B cell (primary cell): ENCODE measurements at regions not wholly inside any gene's neighbourhood (a gene's known extent, or its start where the extent isn't known, plus 50 kb on each side); places are given as distances from the start of the nearest gene placed in this dataset.

ENCODE experiments used
- ATAC-seq: fragments of 200-7000 bp; cut with Tn5 transposase; one replicate; pipeline ENCODE4 v1.10.0; 2021; ENCODE audit warnings: low read depth, mild to moderate bottlenecking, moderate number of reproducible peaks, moderate library complexity
- CTCF ChIA-PET: fragments of 350-600 bp; sonication (Branson Sonifier 250); formaldehyde crosslinking; loops from one replicate; lab custom pipeline; 2021; ENCODE audit warnings: antibody characterized with exemption, inconsistent platforms; lab: Charles Lee
- POLR2A ChIA-PET: fragments of 350-600 bp; sonication (Branson Sonifier 250); formaldehyde crosslinking; loops from one replicate; lab custom pipeline; 2021; ENCODE audit warnings: antibody characterized with exemption; lab: Charles Lee
- DNase-seq: peaks from one replicate; pipeline ENCODE4 v3.0.0; 2013
- H2AFZ ChIP-seq: 2 replicates; pipeline ENCODE4 v1.6.1; 2012; ENCODE audit warnings: mild to moderate bottlenecking, low read depth, low read length; ENCODE audit not compliant: insufficient read depth, poor library complexity, severe bottlenecking
- H3K27ac ChIP-seq, 2 donors: 1 replicate in 1 of 2; 2 replicates in 1 of 2; pipeline ENCODE4 v1.5.1; 2012 to 2013; ENCODE audit warnings: low read length in 2 of 2, mild to moderate bottlenecking in 2 of 2, moderate library complexity in 1 of 2
- H3K27me3 ChIP-seq, 4 experiments: fragments of 200-600 bp in 1 of 4; sonication (generic) in 1 of 4; replicated peaks in 1 of 4; 1 replicate in 2 of 4; 2 replicates in 2 of 4; pipeline versions ENCODE4 v1.6.1 to v1.7.0; 2013 to 2016; ENCODE audit warnings: low read length in 3 of 4, mild to moderate bottlenecking in 2 of 4, mixed read lengths in 1 of 4, moderate library complexity in 1 of 4; ENCODE audit not compliant: insufficient read depth in 4 of 4, control insufficient read depth in 3 of 4; ENCODE audit errors: control extremely low read depth in 1 of 4
- H3K36me3 ChIP-seq, 2 experiments: replicated peaks in 1 of 2; 1 replicate in 1 of 2; 2 replicates in 1 of 2; pipeline versions ENCODE4 v1.6.1 to v1.7.1; 2013; ENCODE audit warnings: low read length in 1 of 2; ENCODE audit not compliant: insufficient read depth in 2 of 2, control insufficient read depth in 1 of 2; ENCODE audit errors: control extremely low read depth in 1 of 2, extremely low read depth in 1 of 2
- H3K4me1 ChIP-seq, 2 donors: fragments of 200-600 bp in 1 of 2; sonication (generic) in 1 of 2; 1 replicate in 1 of 2; 2 replicates in 1 of 2; pipeline versions ENCODE4 v1.5.1 to v1.6.1; 2013 to 2017; ENCODE audit warnings: low read length in 2 of 2; ENCODE audit not compliant: control insufficient read depth in 2 of 2, insufficient read depth in 2 of 2
- H3K4me2 ChIP-seq: replicated peaks from 2 replicates; pipeline ENCODE3; 2012; ENCODE audit warnings: mild to moderate bottlenecking, low read depth, low read length; ENCODE audit not compliant: poor library complexity, severe bottlenecking
- H3K4me3 ChIP-seq, 5 experiments: fragments of 200-600 bp in 1 of 5; sonication (generic) in 1 of 5; 1 replicate in 3 of 5; 2 replicates in 2 of 5; pipeline versions ENCODE4 v1.5.1 to v1.7.0; 2011 to 2016; ENCODE audit warnings: low read length in 4 of 5, mild to moderate bottlenecking in 4 of 5, low read depth in 2 of 5, control low read depth in 1 of 5, moderate library complexity in 1 of 5; ENCODE audit not compliant: insufficient read depth in 1 of 5; ENCODE audit errors: control extremely low read depth in 1 of 5, extremely low read depth in 1 of 5
- H3K79me2 ChIP-seq: fragments of 200-600 bp; sonication (generic); one replicate; pipeline ENCODE4 v1.6.0; 2016; ENCODE audit warnings: low read length; ENCODE audit not compliant: control insufficient read depth, insufficient read depth
- H3K9ac ChIP-seq: fragments of 200-600 bp; sonication (generic); 2 replicates; pipeline ENCODE4 v1.6.1; 2017; ENCODE audit warnings: mild to moderate bottlenecking, low read length, moderate library complexity
- H3K9me3 ChIP-seq, 3 donors: one replicate each; pipeline versions ENCODE4 v1.6.1 to v1.7.1; 2013; ENCODE audit warnings: low read length in 2 of 3; ENCODE audit not compliant: control insufficient read depth in 2 of 3, insufficient read depth in 1 of 3; ENCODE audit errors: control extremely low read depth in 1 of 3
- H4K20me1 ChIP-seq: 2 replicates; pipeline ENCODE4 v1.6.0; 2012; ENCODE audit warnings: mild to moderate bottlenecking, low read length; ENCODE audit not compliant: insufficient read depth, control insufficient read depth, poor library complexity, severe bottlenecking
- H3K27ac Mint-ChIP-seq: one replicate; pipeline ENCODE4 v1.8.0; 2021; ENCODE audit warnings: mixed read lengths
- H3K27me3 Mint-ChIP-seq: one replicate; pipeline ENCODE4 v1.8.0; 2021; ENCODE audit warnings: mixed read lengths
- H3K4me1 Mint-ChIP-seq: one replicate; pipeline ENCODE4 v1.8.0; 2021; ENCODE audit warnings: mixed read lengths
- H3K4me3 Mint-ChIP-seq: one replicate; pipeline ENCODE4 v1.8.0; 2021; ENCODE audit warnings: mixed read lengths
- H3K9me3 Mint-ChIP-seq: one replicate; pipeline ENCODE4 v1.8.0; 2022; ENCODE audit warnings: mixed read lengths; ENCODE audit not compliant: insufficient read depth
- EZH2 ChIP-seq: IDR thresholded peaks from 2 replicates; pipeline ENCODE4 v1.6.1; 2012; ENCODE audit warnings: borderline replicate concordance, low read depth, mild to moderate bottlenecking, moderate library complexity, low read length; ENCODE audit not compliant: insufficient read depth, poor library complexity, severe bottlenecking
- WGBS: methylation state at CpG from one replicate; pipeline ENCODE4 v1.1.5; 2013; ENCODE audit warnings: missing lambda C conversion rate; ENCODE audit not compliant: insufficient coverage; 5-methylcytosine and 5-hydroxymethylcytosine counted together
- intact Hi-C: fragments of 100-400 bp; cut with micrococcal nuclease; formaldehyde crosslinking; loops from one replicate; pipeline ENCODE4 v1.10.0; 2022
- TF ChIP-seq, protein P1 (sequence below): fragments of 200-600 bp; IDR thresholded peaks from one replicate; pipeline ENCODE4 v1.8.0; 2022; ENCODE audit warnings: antibody characterized with exemption, mild to moderate bottlenecking

DNA sequence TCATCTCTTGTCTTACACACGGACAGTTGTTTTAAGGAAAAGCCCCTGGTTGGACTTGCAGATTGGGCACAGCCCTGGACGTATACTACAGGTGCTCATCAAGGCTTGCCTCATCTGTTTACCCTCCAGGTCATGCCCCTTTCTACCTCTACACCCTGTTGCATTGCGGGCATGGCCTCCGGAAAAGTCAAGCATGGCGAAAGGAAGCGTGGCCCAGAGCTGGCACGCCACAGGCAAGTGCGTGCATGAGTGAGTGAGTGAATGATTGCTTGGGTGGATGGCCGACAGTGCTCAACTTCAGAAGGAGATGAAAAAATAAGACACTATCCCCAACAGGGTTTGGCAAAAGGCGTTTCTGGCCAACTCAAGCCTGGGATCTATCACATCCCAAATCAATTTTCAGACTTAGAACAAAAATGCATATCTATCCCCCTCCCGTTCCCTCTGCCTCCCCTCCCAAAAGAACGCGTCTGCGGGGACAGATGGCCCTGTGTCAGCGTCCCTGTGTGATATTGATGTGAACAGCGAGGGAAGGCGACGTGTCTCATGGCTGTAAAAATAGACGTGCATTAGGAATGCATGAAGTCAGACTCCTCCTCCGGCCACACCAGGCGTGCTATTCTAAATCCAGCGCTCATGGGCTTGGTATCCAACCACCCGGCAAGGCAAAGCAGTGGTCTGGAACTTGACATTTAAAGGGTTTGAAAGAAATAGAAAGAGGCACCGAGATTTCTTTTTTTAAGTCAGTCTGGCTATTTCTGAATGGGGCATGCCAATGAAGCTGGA is 96.0 kb downstream of the RPLP1 start:
- no peaks in the 10 kb centered on the region for H3K4me1 ChIP-seq
- H3K36me3 ChIP-seq = no peaks in the 10 kb centered on the region
- Mint-ChIP-seq H3K9me3 (peaks cover 7% of the 10 kb centered on the region), H3K27me3 (peaks cover 40% of the 10 kb centered on the region), H3K4me3 (no peak overlapping the region), H3K27ac (no peak overlapping the region), H3K4me1 (no peaks in the 10 kb centered on the region)
- TF ChIP-seq EZH2 = no peak
- TF ChIP-seq, protein P1, sequence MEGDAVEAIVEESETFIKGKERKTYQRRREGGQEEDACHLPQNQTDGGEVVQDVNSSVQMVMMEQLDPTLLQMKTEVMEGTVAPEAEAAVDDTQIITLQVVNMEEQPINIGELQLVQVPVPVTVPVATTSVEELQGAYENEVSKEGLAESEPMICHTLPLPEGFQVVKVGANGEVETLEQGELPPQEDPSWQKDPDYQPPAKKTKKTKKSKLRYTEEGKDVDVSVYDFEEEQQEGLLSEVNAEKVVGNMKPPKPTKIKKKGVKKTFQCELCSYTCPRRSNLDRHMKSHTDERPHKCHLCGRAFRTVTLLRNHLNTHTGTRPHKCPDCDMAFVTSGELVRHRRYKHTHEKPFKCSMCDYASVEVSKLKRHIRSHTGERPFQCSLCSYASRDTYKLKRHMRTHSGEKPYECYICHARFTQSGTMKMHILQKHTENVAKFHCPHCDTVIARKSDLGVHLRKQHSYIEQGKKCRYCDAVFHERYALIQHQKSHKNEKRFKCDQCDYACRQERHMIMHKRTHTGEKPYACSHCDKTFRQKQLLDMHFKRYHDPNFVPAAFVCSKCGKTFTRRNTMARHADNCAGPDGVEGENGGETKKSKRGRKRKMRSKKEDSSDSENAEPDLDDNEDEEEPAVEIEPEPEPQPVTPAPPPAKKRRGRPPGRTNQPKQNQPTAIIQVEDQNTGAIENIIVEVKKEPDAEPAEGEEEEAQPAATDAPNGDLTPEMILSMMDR = no peak
- 92% methylated on average over 11 of the region's 24 CpGs for WGBS
- intact Hi-C loops = no loop called here
- no peak overlapping the region for H3K4me2 ChIP-seq
- peaks cover 0 to 24% (median 9%) of the 10 kb centered on the region in 3 donors for H3K9me3 ChIP-seq
- no peak overlapping the region for H3K9ac ChIP-seq
- H2AFZ ChIP-seq = no peak overlapping the region
- CTCF ChIA-PET = interaction anchor here (0.7 kb wide), 1 partner anchor 73 kb away, joined by 3 read pairs; no protein-coding TSS in a partner anchor
- POLR2A ChIA-PET = no interaction called here
- no peaks in the 10 kb centered on the region for H4K20me1 ChIP-seq
- H3K79me2 ChIP-seq = no peaks in the 10 kb centered on the region
- DNase-seq (no peak), ATAC-seq (no peak)
- peaks cover 0 to 10% (median 0%) of the 10 kb centered on the region in 4 experiments for H3K27me3 ChIP-seq
- no peak overlapping the region for H3K4me3 ChIP-seq
- H3K27ac ChIP-seq = no peak overlapping the region

DNA sequence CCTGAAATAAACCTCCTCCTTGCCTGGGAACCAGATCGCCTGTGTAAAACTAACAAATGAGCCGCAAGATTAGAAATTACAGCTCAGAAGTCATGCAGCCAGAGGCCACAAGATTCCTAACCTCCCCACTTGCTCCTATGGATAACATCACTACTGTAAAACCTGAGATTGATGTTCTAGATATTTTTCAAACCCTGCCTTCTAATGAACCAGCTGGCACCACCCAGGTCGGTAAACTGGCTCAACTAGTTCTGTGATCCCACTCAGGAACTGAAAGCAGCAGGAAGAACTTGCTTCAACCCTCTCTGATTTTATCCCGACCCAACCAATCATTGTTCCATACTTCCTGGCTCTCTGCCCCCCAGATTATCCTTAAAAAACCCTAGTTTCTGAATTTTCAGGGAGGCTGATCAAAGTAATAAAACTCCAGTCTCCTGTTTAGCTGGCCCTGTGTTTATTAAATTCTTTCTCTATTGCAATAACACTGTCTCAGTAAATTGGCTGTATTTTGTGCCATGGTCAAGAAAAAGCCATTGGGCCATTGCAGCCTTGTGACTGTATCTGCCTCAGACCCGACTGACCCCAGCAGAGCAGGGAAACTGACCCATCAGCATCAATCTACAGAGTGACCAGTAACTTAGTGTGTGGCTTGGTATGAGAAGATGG is 98.9 kb downstream of the RPLP1 start:
- 96% methylated on average over 4 of the region's 5 CpGs for WGBS
- Histone ChIP-seq H3K4me3 (no peak overlapping the region), H3K36me3 (no peaks in the 10 kb centered on the region), H3K27me3 (peaks cover 0 to 10% (median 0%) of the 10 kb centered on the region in 4 experiments), H4K20me1 (no peaks in the 10 kb centered on the region), H3K9ac (no peak overlapping the region), H2AFZ (no peak overlapping the region), H3K9me3 (peaks cover 0 to 24% (median 9%) of the 10 kb centered on the region in 3 donors), H3K4me2 (no peak overlapping the region), H3K79me2 (no peaks in the 10 kb centered on the region), H3K4me1 (no peaks in the 10 kb centered on the region), H3K27ac (no peak overlapping the region)
- POLR2A ChIA-PET = no interaction called here
- Mint-ChIP-seq H3K27me3 (peaks cover 25% of the 10 kb centered on the region), H3K4me1 (no peaks in the 10 kb centered on the region), H3K27ac (no peak overlapping the region), H3K9me3 (peaks cover 7% of the 10 kb centered on the region), H3K4me3 (no peak overlapping the region)
- intact Hi-C loops = no loop called here
- CTCF ChIA-PET = no interaction called here
- no peak for DNase-seq
- TF ChIP-seq, protein P1 = no peak
- TF ChIP-seq EZH2 = no peak
- no peak for ATAC-seq
